Adrenal gland (tissue), 9 donors: ENCODE measurements at regions not wholly inside any gene's neighbourhood (a gene's known extent, or its start where the extent isn't known, plus 50 kb on each side); places are given as distances from the start of the nearest gene placed in this dataset.

Experiments
- DNase-seq, 7 donors: peaks; one replicate each; pipeline ENCODE4 v3.0.0-alpha.2; 2019 to 2020
- H3K27ac ChIP-seq, 5 donors: fragments of 200-600 bp; sonication (generic) in 4 of 5; 1 replicate in 3 of 5; 2 replicates in 2 of 5; pipeline versions ENCODE4 v1.5.1 to v1.8.0; 2016 to 2020; ENCODE audit warnings: mild to moderate bottlenecking in 1 of 5
- H3K27me3 ChIP-seq: fragments of 200-600 bp; 2 replicates; pipeline ENCODE4 v1.8.0; 2021
- H3K36me3 ChIP-seq, 2 donors: fragments of 200-600 bp; replicated peaks in 1 of 2; 1 replicate in 1 of 2; 2 replicates in 1 of 2; pipeline versions ENCODE4 v1.5.1 to v1.8.0; 2018 to 2022
- H3K4me1 ChIP-seq, 2 donors: fragments of 200-600 bp; replicated peaks in 1 of 2; 1 replicate in 1 of 2; 2 replicates in 1 of 2; pipeline versions ENCODE4 v1.5.1 to v1.8.0; 2018 to 2021
- H3K4me3 ChIP-seq, 4 donors: fragments of 200-600 bp; sonication (generic) in 3 of 4; one replicate each; pipeline ENCODE4 v1.5.1; 2016 to 2018
- H3K9me3 ChIP-seq, 3 donors: fragments of 200-600 bp; sonication (generic) in 1 of 3; replicated peaks in 1 of 3; 1 replicate in 2 of 3; 2 replicates in 1 of 3; pipeline versions ENCODE4 v1.5.1 to v1.8.0; 2016 to 2021
- POLR2A ChIP-seq, 2 donors: fragments of 450-650 bp; IDR thresholded peaks; one replicate each; pipeline ENCODE4 v1.6.1; 2017; ENCODE audit warnings: antibody characterized with exemption in 2 of 2, mild to moderate bottlenecking in 2 of 2, moderate library complexity in 1 of 2
- WGBS, 4 donors: extraction: QIAGEN DNeasy Blood & Tissue Kit in 2 of 4; methylation state at CpG; one replicate each; pipeline versions ENCODE4 v1.1.5 to v1.1.7; 2013 to 2017; 5-methylcytosine and 5-hydroxymethylcytosine counted together
- intact Hi-C, 2 donors: fragments of 100-400 bp; cut with DNase I; formaldehyde crosslinking; loops; one replicate each; pipeline versions ENCODE4 v1.14.1 to v1.15.0; 2022 to 2023
- TF ChIP-seq, protein P1 (sequence below), 6 experiments: fragments of 450-650 bp in 4 of 6; fragments of 200-600 bp in 2 of 6; sonication (generic) in 1 of 6; IDR thresholded peaks; 1 replicate in 5 of 6; 2 replicates in 1 of 6; pipeline versions ENCODE4 v1.5.1 to v1.8.0; 2016 to 2021; ENCODE audit warnings: antibody characterized with exemption in 6 of 6, mild to moderate bottlenecking in 2 of 6, moderate library complexity in 1 of 6
- donor health status: healthy with polysubstance abuse.
- donor health status: Bipolar disorder and iron deficiency.
- donor health status: DM: yes; HTN: yes; CAD: no.
- donor health status: DM: no; HTN: no; CAD: no.
- donor health status: DM: no; HTN: no; CAD: no.

DNA sequence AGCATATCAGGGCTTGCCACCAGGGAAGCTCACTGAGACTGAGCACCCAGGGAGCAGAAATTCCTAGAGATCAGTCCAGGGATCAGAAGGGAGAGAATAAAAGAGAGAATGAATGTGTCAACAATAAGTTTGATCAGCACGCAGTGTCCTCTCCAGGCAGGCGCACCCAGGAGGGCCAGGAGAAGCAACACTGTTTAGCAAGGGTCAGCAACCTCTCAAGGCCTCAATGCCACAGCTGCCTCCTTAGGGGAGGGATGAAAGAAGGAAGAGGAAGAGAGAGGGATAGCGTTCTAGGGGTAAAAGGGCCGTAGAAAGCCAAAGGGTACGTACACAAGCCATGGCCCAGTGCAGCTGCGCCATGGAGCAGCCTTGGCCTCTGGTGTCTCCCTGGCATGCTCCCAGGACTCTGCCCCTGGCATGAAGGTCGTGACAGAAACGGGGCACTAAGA is 399.8 kb downstream of the SHQ1 start:
- H3K27me3 ChIP-seq, result no peaks in the 10 kb centered on the region
- H3K4me3 ChIP-seq, result no peak overlapping the region
- peaks cover 0 to 29% of the 10 kb centered on the region in 2 donors for H3K4me1 ChIP-seq
- DNase-seq, result peak; percentile 54 to 75 (median 70)
- H3K9me3 ChIP-seq, result no peaks in the 10 kb centered on the region
- intact Hi-C loops, result no loop called here
- H3K36me3 ChIP-seq, result no peaks in the 10 kb centered on the region
- no peak for TF ChIP-seq POLR2A (IDR thresholded peaks at IDR 0.05)
- TF ChIP-seq, protein P1, sequence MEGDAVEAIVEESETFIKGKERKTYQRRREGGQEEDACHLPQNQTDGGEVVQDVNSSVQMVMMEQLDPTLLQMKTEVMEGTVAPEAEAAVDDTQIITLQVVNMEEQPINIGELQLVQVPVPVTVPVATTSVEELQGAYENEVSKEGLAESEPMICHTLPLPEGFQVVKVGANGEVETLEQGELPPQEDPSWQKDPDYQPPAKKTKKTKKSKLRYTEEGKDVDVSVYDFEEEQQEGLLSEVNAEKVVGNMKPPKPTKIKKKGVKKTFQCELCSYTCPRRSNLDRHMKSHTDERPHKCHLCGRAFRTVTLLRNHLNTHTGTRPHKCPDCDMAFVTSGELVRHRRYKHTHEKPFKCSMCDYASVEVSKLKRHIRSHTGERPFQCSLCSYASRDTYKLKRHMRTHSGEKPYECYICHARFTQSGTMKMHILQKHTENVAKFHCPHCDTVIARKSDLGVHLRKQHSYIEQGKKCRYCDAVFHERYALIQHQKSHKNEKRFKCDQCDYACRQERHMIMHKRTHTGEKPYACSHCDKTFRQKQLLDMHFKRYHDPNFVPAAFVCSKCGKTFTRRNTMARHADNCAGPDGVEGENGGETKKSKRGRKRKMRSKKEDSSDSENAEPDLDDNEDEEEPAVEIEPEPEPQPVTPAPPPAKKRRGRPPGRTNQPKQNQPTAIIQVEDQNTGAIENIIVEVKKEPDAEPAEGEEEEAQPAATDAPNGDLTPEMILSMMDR (IDR thresholded peaks at IDR 0.05), result no peak
- H3K27ac ChIP-seq, result peak overlapping the region in 4 of 5 donors; percentile 6 to 70 (median 53)
- WGBS, 4 donors, result 41 to 55% (median 50%) methylated on average over 8 of the region's 8 CpGs

DNA sequence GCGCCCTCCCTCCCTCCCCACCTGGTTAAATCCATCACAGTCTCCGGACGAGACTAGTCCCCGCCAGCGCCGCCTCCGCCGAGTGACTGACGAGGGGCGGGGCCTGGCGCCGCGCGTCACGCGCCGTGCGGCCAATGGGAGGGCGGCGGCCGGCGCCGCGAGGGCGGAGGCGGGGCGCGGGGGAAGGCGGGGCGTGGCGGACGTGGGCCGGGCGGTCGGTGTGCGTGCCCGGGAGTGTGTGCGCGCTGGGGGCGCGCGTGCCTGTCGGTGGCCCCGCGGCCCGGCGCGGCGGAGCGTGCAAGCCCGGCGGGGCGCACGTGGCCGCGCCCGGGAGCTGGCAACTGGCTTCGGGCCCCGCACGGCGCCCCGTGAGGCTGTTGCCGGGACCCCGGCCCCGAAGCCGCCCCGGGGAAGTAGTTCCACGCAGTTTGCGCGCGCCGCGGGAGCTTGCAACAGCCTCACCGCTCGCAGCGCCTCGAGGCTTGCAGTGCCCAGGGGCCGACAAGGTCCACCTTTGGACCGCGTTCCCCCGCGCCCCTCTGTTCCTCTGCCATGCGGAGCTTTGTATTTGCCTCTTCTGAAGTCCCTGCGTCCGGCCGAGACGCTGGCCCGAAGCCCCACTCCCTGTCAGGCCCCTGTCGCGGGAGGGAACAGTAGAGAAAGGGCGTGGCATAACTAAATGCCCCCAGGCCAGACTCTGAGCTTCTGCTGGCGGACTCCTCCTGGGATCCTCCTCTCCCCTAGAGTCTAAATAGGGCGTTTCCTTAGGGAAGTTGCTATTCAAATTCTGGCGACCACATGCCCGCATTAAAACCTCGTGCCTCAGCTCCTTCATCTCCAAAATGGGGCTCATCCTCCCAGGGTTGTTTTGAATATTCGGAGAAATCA is 400.9 kb downstream of the SHQ1 start:
- Histone ChIP-seq H3K4me3 (peak overlapping the region in 2 of 4 donors; percentile 49 to 74), H3K4me1 (peaks cover 0 to 29% of the 10 kb centered on the region in 2 donors), H3K36me3 (no peaks in the 10 kb centered on the region), H3K9me3 (no peaks in the 10 kb centered on the region), H3K27ac (peak overlapping the region in 4 of 5 donors; percentile 75 to 88 (median 86)), H3K27me3 (no peaks in the 10 kb centered on the region)
- peak; percentile 89 to 95 (median 92) for DNase-seq
- TF ChIP-seq POLR2A (IDR thresholded peaks at IDR 0.05), result peak in 1 of 2 donors; percentile 34
- TF ChIP-seq, protein P1 (IDR thresholded peaks at IDR 0.05), result peak in 2 of 6 experiments; percentile 16 to 31
- intact Hi-C loops, result no loop called here
- WGBS, 4 donors, result 15 to 35% (median 17%) methylated on average over 17 to 94 of the region's 97 CpGs

DNA sequence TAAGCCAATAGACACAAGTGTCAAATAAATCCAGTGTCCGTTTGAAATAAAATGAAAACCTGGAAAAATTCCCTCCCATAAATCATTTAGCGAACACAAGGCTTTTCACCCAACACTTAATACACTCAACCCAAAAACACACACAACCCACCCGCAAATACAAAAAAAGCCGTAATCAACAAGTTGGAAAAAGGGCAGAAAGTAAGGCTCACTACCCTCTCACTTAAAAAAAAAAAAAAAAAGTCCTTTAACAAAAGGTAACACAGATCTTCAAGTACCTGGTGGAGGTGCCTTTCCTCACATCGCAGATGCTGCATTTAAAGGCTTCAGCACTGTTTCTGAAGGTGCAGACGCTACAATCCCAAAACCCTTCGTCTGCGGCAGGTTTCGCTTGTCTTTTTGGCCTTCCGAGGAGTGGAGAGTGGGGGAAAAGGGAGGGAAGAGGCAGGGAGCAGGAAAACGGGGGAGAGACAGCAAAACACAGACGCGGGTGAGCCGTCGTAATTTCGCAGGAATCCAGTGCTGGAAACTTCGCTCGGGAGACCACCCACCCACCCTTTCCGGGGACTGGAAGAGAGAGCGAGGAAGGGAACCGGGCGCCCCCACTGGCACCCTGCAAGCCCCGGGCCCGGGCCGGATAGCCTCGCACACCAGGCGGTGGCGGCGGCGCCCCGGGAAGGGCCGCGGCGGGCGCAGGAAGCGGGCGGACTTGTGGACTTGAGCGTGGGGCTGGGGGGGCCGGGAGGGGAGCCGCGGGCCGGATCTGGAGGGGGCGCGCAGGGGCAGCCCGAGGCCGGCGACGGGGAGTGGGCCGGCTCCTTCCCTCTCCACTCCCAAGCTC is 401.8 kb downstream of the SHQ1 start, which contains the start of gene RYBP:
Gene RYBP, minus strand, starts transcription at position 404 of the 841 bp plus-strand sequence.
- TF ChIP-seq POLR2A (IDR thresholded peaks at IDR 0.05), result peak; percentile 14 to 40
- TF ChIP-seq, protein P1 (IDR thresholded peaks at IDR 0.05), result no peak
- peak in 1 of 7 donors; percentile 53 for DNase-seq
- Histone ChIP-seq H3K9me3 (no peaks in the 10 kb centered on the region), H3K4me3 (peak within 1 kb of the TSS; percentile 1 to 74 (median 49)), H3K27me3 (no peaks in the 10 kb centered on the region), H3K36me3 (no peaks in the 10 kb centered on the region), H3K4me1 (peaks cover 0 to 35% of the 10 kb centered on the region in 2 donors), H3K27ac (peak within 1 kb of the TSS; percentile 19 to 88 (median 86))
- WGBS, 4 donors, result 0 to 3% (median 1%) methylated on average over 16 to 49 of the region's 49 CpGs
- intact Hi-C loops, result no loop called here

DNA sequence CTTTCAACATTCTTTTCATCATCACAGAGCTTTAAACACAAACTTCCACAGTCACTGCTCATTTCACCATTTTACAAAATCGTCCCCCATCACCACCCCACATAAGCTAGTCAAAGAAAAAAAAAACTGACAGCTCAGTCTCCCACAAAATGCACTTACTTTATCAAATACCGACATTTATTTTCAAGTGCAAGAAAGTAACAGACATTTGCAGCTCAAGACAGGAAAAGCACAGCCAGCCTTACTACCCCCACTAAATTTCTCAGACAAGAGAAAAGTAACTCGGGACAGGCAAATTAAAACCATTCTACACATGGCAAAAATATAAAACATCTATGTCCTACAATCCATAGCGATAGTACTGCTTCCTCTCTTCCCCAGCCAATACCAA is 402.4 kb downstream of the SHQ1 start:
- peaks cover 0 to 38% of the 10 kb centered on the region in 2 donors for H3K4me1 ChIP-seq

More for the DNA sequence above, 402.4 kb downstream of the SHQ1 start:
- 4 to 9% (median 5%) methylated on average over 4 of the region's 4 CpGs for WGBS, 4 donors
- H3K9me3 ChIP-seq, result no peaks in the 10 kb centered on the region
- H3K36me3 ChIP-seq, result no peaks in the 10 kb centered on the region
- intact Hi-C loops, result no loop called here
- H3K4me3 ChIP-seq, result peak overlapping the region in 3 of 4 donors; percentile 1 to 74 (median 49)
- TF ChIP-seq, protein P1 (IDR thresholded peaks at IDR 0.05), result no peak
- no peak for TF ChIP-seq POLR2A (IDR thresholded peaks at IDR 0.05)
- H3K27me3 ChIP-seq, result no peaks in the 10 kb centered on the region
- no peak for DNase-seq
- H3K27ac ChIP-seq, result peak overlapping the region in 2 of 5 donors; percentile 86
